ENCODE measurements at regions not wholly inside any gene's neighbourhood (a gene's known extent, or its start where the extent isn't known, plus 50 kb on each side); places are given as distances from the start of the nearest gene placed in this dataset.

GRCh38 chr12:71024281-71024680 lies 103.7 kb upstream of the PTPRR start:
- TF ChIP-seq REST (IDR thresholded peaks at IDR 0.05; ENCODE audit: low read depth, low read length): no peak
- TF ChIP-seq, protein P1, sequence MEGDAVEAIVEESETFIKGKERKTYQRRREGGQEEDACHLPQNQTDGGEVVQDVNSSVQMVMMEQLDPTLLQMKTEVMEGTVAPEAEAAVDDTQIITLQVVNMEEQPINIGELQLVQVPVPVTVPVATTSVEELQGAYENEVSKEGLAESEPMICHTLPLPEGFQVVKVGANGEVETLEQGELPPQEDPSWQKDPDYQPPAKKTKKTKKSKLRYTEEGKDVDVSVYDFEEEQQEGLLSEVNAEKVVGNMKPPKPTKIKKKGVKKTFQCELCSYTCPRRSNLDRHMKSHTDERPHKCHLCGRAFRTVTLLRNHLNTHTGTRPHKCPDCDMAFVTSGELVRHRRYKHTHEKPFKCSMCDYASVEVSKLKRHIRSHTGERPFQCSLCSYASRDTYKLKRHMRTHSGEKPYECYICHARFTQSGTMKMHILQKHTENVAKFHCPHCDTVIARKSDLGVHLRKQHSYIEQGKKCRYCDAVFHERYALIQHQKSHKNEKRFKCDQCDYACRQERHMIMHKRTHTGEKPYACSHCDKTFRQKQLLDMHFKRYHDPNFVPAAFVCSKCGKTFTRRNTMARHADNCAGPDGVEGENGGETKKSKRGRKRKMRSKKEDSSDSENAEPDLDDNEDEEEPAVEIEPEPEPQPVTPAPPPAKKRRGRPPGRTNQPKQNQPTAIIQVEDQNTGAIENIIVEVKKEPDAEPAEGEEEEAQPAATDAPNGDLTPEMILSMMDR (IDR thresholded peaks at IDR 0.05): no peak
- no peak for TF ChIP-seq GABPA (IDR thresholded peaks at IDR 0.05; ENCODE audit: low read depth)
- TF ChIP-seq RAD21 (IDR thresholded peaks at IDR 0.05; ENCODE audit: low read length): no peak
- no peak for TF ChIP-seq EP300 (IDR thresholded peaks at IDR 0.05; ENCODE audit: borderline replicate concordance in 1 of 2, low read depth in 1 of 2, low read length in 1 of 2)
- no peak for TF ChIP-seq RXRA (IDR thresholded peaks at IDR 0.05; ENCODE audit: borderline replicate concordance, low read depth)
- no peak for TF ChIP-seq TAF1 (IDR thresholded peaks at IDR 0.05; ENCODE audit: borderline replicate concordance, low read depth, low read length)
- TF ChIP-seq MXI1 (IDR thresholded peaks at IDR 0.05; ENCODE audit: low read depth, low read length): no peak
- no peak for TF ChIP-seq RCOR1 (IDR thresholded peaks at IDR 0.05; ENCODE audit: low read length)
- TF ChIP-seq NFIC (IDR thresholded peaks at IDR 0.05; ENCODE audit: borderline replicate concordance): no peak
- no peak for TF ChIP-seq JUND (IDR thresholded peaks at IDR 0.05)
- no peak for TF ChIP-seq FOSL2 (IDR thresholded peaks at IDR 0.05; ENCODE audit: borderline replicate concordance, low read depth)
- no peak for TF ChIP-seq IRF3 (IDR thresholded peaks at IDR 0.05; ENCODE audit: low read depth, low read length)
